ENCODE measurements at regions not wholly inside any gene's neighbourhood (a gene's known extent, or its start where the extent isn't known, plus 50 kb on each side); places are given as distances from the start of the nearest gene placed in this dataset.

- TF ChIP-seq CTCF (IDR thresholded peaks at IDR 0.05; ENCODE audit: insufficient read depth, low read depth, low read length) (no peak), EZH2 (IDR thresholded peaks at IDR 0.05; ENCODE audit: insufficient read depth, low read length) (no peak)
Measured at GRCh38 chr3:25895443-25895842, 105.6 kb downstream of the OXSM start.

All from astrocyte (in vitro differentiated cells and primary cell).